HG03520 (cell line): ENCODE measurements at regions not wholly inside any gene's neighbourhood (a gene's known extent, or its start where the extent isn't known, plus 50 kb on each side); places are given as distances from the start of the nearest gene placed in this dataset.
"Not testable (repeated sequence)": the region's sequence is repeated elsewhere in the genome, so short reads cannot be mapped to it uniquely, and the experiment has no call there.

Experiments used
- ATAC-seq: cut with Tn5 transposase; IDR thresholded peaks from one replicate; pipeline ENCODE4 v1.9.1; 2021; ENCODE audit warnings: mild to moderate bottlenecking, moderate library complexity; ENCODE audit not compliant: unreplicated experiment

GRCh38 chr4:32840461-32841189 is 2120.5 kb downstream of the PCDH7 start:
- no peak for ATAC-seq

- ATAC-seq: no peak
These were observed 2121.0 kb downstream of the PCDH7 start for GRCh38 chr4:32841217-32841616.

DNA sequence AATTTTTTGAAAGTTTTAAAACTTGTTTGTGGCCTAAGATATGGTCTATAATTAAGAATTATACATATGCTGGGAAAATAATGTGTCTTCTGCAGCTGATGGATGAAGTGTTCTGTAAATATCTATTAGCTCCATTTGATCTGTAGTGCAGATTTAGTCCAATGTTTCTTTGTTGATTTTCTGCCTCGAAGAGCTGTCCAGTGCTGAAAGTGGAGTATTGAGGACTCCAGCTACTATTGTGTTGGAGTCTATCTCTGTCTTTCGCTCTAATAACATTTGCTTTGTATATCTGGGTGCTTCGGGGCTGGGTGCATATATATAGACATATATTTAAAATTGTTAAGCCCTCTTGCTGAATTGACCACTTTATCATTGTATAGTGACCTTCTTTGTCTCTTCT is 2127.3 kb downstream of the PCDH7 start:
- ATAC-seq: no peak

DNA sequence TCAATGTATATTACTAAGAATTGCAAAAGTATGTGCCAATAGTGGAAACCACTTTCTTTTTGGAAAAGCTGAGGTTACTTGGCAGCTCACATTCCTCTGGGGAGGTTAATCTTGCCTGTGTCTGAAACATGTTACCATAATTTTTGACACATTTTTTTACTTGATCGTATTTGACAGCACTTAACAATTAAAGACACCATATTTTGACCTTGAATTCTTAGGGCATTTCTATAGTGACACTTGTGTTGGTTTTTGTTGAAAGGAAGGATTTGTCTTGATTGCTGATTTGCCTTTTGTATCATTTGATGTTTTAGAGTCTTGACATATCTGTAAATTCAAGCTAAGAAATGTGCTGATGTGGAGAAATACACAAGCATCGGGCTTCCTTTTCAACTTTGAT is 2135.5 kb downstream of the PCDH7 start:
- no peak for ATAC-seq

DNA sequence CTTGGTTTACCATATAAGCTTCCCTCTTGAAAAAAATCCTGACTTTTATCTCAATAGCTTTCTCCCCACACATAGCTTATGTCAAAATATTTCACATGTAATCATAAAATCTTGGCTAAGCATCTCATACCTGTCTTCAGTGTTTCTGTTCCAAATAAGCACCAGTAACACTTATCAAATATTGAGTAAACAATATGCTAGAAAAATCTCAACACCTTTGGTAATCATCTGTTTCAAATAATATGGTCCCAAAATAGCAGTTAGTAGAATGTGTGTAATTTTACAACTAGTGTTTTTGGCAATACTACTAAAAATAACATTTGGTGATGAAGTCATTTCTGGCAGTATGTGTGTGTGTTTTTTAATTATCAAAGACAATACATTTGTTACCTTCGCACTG is 2138.2 kb downstream of the PCDH7 start:
- ATAC-seq: no peak

- no peak for ATAC-seq
These were observed 2138.8 kb downstream of the PCDH7 start for GRCh38 chr4:32858971-32859370.

- no peak for ATAC-seq
These were observed 2144.7 kb downstream of the PCDH7 start for GRCh38 chr4:32864713-32865351.

- no peak for ATAC-seq
These were observed 2156.4 kb downstream of the PCDH7 start for GRCh38 chr4:32876546-32876945.

DNA sequence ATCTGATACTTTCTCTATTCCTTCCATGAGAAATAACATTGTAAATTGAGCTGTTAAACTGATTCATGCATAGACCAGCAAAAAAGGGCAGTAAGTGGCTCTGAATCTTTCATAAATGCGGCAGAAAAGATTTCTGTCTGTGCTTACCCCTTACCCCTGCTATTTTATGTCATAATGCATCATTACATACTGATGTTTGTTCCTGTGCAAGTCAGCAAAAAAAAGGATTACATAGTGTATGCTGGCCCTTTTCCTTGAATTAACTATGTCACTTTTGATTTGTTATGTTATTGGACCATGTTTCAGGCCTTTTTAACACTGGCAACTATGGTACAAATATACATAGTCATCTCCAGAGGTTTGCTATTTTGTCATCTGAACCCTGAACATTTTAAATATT is 2159.7 kb downstream of the PCDH7 start:
- ATAC-seq: no peak

DNA sequence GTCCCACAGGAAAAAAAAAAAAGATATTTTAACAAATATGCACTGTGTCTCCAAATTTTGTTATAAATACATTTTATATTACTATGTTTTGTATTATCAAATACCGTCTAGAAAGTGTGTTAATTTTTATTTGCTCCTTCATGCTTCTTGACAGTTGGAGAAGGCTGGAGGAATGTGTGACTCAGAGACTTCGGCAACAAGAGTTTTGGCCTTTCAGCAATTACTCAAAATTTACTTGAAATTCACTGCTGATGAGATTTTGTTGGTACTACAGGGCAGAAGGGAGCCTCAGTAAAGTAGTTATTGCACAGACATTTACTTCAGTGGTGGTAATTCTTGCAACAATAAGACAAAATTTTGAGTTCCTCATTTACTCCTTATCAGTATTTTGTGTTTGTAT is 2164.0 kb downstream of the PCDH7 start:
- no peak for ATAC-seq

DNA sequence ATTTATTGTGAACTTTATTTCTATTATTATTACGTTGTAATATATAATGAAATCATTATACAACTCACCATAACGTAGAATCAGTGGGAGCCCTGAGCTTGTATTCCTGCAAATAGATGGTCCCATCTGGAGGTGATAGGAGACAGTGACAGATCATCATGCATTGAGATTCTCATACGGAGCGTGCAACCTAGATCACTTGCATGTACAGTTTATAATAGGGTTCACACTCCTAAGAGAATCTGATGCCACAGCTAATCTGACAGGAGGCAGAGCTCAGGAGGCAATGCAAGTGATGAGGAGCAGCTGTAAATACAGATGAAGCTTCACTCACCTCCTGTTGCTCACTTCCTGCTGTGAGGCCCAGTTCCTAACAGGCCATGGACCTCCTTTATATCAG is 2170.2 kb downstream of the PCDH7 start:
- no peak for ATAC-seq

GRCh38 chr4:32909053-32909452 is 2188.9 kb downstream of the PCDH7 start:
- no peak for ATAC-seq

GRCh38 chr4:32909736-32910135 is 2189.6 kb downstream of the PCDH7 start:
- ATAC-seq: no peak

- no peak for ATAC-seq
These were observed 2197.4 kb downstream of the PCDH7 start for GRCh38 chr4:32917586-32917985.

- ATAC-seq: no peak
These were observed 2209.9 kb downstream of the PCDH7 start for GRCh38 chr4:32929796-32930699.

DNA sequence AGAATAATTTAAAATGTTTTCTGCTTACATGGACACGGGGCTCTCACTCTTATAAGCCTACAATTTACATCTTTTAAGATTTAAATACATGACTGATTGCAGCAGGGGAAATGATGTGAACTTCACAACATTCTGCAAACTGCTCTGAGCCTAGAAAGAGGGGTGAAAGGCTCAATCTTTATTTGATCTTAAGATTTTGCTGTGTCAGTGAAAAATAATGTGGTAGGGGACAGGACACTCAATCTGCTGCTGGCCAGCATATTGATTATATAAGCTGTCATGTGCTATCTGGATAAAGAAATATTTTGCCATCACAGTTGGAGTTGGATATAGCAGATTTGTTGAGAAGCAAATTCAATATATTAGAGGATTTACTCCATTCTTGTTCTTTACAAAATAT is 2210.5 kb downstream of the PCDH7 start:
- ATAC-seq: no peak

GRCh38 chr4:32931475-32931874 is 2211.3 kb downstream of the PCDH7 start:
- ATAC-seq: no peak

DNA sequence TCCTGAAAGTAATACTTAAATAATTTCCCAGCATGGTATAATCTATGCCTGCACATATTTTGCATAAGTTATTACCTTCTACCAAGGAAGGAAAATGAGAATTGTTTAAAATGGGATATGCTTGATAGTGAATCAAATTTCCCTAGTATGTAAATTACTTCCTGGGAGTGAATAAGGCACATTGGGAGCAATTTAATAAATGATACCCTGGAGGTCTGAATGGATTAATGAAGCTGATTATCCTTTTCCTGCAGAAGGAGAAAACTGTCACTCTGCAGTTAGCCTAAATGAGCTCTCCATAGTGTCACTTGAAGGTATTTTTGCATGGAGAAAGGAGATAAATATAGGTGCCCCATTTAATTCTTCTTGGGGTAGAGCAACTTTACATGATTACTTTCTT is 2212.0 kb downstream of the PCDH7 start:
- no peak for ATAC-seq

DNA sequence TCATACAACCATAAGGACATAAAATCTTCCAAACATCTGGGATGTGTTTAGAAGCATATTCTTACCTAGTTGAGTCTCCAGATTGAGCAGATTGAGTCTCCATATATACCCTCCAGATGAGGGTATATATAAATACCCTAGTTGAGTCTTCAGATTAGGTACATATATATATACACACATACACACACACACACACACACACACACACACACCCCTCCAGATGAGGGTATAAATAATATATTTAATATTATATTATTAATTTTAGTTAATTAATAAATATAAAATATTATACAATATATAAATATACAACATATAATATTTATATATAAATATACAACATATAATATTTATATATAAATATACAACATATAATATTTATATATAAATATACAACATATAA is 2219.1 kb downstream of the PCDH7 start:
- ATAC-seq: not testable (repeated sequence)

GRCh38 chr4:32950866-32951265 is 2230.7 kb downstream of the PCDH7 start:
- no peak for ATAC-seq

GRCh38 chr4:32958586-32958985 is 2238.4 kb downstream of the PCDH7 start:
- no peak for ATAC-seq

DNA sequence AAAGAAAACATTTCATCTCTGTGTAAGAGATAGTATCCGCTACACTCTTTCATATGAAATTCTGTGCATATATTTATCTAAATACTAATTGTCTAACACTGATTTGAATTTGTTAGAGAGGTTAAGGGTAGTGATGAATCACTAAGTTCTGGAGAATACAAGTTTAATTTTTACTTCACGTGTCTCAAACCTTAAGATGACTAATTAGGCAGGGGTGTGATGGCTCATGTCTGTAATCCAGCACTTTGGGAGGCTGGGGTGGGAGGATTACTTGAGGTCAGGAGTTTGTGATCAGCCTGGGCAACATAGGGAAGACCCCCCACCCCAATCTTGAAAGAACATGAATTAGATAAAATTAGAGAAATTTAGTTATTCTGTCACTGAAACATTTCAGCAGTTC is 2241.9 kb downstream of the PCDH7 start:
- ATAC-seq: no peak
